MCF 10A (cell line): ENCODE measurements at regions not wholly inside any gene's neighbourhood (a gene's known extent, or its start where the extent isn't known, plus 50 kb on each side); places are given as distances from the start of the nearest gene placed in this dataset.

Source experiments
- BruUV-seq: library from RNA; stranded (reverse); fragments of 400-500 nt; replicated peaks from 2 replicates; lab custom pipeline; 2021; lab: Mats Ljungman, UMichigan
- CTCF ChIA-PET: fragments of 300-600 bp; sonication (Branson Sonifier 250); formaldehyde crosslinking; extraction: SDS; loops from one replicate; lab custom pipeline; 2021; ENCODE audit warnings: antibody characterized with exemption, inconsistent platforms; lab: Yijun Ruan, JAX
- POLR2A ChIA-PET: fragments of 300-600, 350-650 bp; sonication (Branson Sonifier 250); formaldehyde crosslinking; extraction: SDS; loops from one replicate; lab custom pipeline; 2020; ENCODE audit warnings: antibody characterized with exemption, inconsistent platforms; lab: Yijun Ruan, JAX
- DNase-seq: peaks from one replicate; pipeline ENCODE4 v3.0.0-alpha.2; 2018; ENCODE audit not compliant: unreplicated experiment
- H3K27ac Mint-ChIP-seq: one replicate; pipeline ENCODE4 v1.8.0; 2022; ENCODE audit warnings: mild to moderate bottlenecking, low read depth, mixed read lengths; ENCODE audit not compliant: unreplicated experiment
- H3K27me3 Mint-ChIP-seq: one replicate; pipeline ENCODE4 v1.8.0; 2022; ENCODE audit warnings: mixed read lengths; ENCODE audit not compliant: insufficient read depth, unreplicated experiment
- H3K36me3 Mint-ChIP-seq: one replicate; pipeline ENCODE4 v1.8.0; 2022; ENCODE audit warnings: mild to moderate bottlenecking, moderate library complexity, mixed read lengths; ENCODE audit not compliant: insufficient read depth, unreplicated experiment
- H3K4me1 Mint-ChIP-seq: one replicate; pipeline ENCODE4 v1.8.0; 2022; ENCODE audit warnings: mixed read lengths; ENCODE audit not compliant: insufficient read depth, unreplicated experiment
- H3K4me3 Mint-ChIP-seq: one replicate; pipeline ENCODE4 v1.8.0; 2022; ENCODE audit warnings: mild to moderate bottlenecking, moderate library complexity, mixed read lengths; ENCODE audit not compliant: unreplicated experiment
- H3K9me3 Mint-ChIP-seq: one replicate; pipeline ENCODE4 v1.8.0; 2022; ENCODE audit warnings: mixed read lengths; ENCODE audit not compliant: unreplicated experiment
- intact Hi-C: fragments of 100-400 bp; cut with micrococcal nuclease; formaldehyde crosslinking; loops from 2 replicates; pipeline ENCODE4 v1.14.1; 2022
- TF ChIP-seq, protein P1 (sequence below): fragments of 200-600 bp; IDR thresholded peaks from one replicate; pipeline ENCODE4 v1.8.0; 2022; ENCODE audit warnings: antibody characterized with exemption, mild to moderate bottlenecking; ENCODE audit not compliant: unreplicated experiment

DNA sequence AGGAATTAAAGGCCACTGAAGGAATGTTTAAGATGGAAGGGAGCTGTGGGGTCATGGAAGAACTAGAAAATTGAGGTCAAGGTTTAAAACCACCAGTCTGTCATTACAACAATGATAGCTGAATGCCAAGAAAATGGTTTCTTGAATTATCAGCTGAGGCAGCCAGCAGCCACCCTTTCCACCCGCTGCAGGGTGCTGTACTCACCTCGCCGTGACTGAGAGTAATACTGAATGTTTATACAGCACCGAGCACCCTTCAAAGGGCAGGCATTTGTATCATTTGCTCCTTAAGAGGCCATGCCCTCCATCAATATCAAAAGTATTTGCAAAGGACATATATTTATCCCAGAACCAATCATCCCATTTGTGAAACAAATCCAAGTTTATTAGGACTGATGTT, 402.8 kb downstream of the VPS13C start:
- H3K27me3 Mint-ChIP-seq = no peaks in the 10 kb centered on the region
- DNase-seq = no peak
- H3K36me3 Mint-ChIP-seq = no peaks in the 10 kb centered on the region

DNA sequence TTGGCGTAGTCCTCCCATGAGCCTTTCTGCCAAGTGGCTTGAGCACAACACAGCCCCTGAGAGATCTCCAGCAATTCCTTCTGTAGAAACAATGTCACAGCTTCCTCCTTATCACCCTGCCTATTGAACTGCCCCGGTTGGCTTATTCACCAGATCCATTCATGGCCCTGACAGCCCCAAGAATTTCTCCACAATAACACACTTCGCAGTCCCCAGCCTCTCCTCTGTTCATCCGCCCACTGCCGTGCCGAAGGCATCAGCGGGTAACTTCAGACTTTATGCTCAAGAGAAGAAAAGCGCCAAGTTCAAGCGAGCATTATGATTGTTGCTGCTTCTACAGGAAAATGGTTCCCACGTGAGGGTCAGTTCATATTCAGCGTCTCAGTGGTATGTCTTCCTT, 403.9 kb downstream of the VPS13C start:
- no peaks in the 10 kb centered on the region for H3K36me3 Mint-ChIP-seq
- no peaks in the 10 kb centered on the region for H3K27me3 Mint-ChIP-seq
- no peak overlapping the region for H3K27ac Mint-ChIP-seq
- BruUV-seq = no TSS peak
- intact Hi-C loops = no loop called here
- no peak overlapping the region for H3K4me3 Mint-ChIP-seq
- H3K9me3 Mint-ChIP-seq = no peaks in the 10 kb centered on the region
- no peak for DNase-seq
- ChIA-PET CTCF (interaction anchor here (0.8 kb wide), 1 partner anchor 11 kb away, joined by 4 read pairs; no protein-coding TSS in a partner anchor), POLR2A (no interaction called here)
- TF ChIP-seq, protein P1, sequence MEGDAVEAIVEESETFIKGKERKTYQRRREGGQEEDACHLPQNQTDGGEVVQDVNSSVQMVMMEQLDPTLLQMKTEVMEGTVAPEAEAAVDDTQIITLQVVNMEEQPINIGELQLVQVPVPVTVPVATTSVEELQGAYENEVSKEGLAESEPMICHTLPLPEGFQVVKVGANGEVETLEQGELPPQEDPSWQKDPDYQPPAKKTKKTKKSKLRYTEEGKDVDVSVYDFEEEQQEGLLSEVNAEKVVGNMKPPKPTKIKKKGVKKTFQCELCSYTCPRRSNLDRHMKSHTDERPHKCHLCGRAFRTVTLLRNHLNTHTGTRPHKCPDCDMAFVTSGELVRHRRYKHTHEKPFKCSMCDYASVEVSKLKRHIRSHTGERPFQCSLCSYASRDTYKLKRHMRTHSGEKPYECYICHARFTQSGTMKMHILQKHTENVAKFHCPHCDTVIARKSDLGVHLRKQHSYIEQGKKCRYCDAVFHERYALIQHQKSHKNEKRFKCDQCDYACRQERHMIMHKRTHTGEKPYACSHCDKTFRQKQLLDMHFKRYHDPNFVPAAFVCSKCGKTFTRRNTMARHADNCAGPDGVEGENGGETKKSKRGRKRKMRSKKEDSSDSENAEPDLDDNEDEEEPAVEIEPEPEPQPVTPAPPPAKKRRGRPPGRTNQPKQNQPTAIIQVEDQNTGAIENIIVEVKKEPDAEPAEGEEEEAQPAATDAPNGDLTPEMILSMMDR = no peak
- H3K4me1 Mint-ChIP-seq = peaks cover 21% of the 10 kb centered on the region

More for the DNA sequence above, 402.8 kb downstream of the VPS13C start:
- intact Hi-C loops = no loop called here
- ChIA-PET CTCF (no interaction called here), POLR2A (no interaction called here)
- no TSS peak for BruUV-seq
- H3K9me3 Mint-ChIP-seq = no peaks in the 10 kb centered on the region
- H3K4me1 Mint-ChIP-seq = peaks cover 21% of the 10 kb centered on the region
- H3K4me3 Mint-ChIP-seq = no peak overlapping the region
- TF ChIP-seq, protein P1 = no peak
- no peak overlapping the region for H3K27ac Mint-ChIP-seq

DNA sequence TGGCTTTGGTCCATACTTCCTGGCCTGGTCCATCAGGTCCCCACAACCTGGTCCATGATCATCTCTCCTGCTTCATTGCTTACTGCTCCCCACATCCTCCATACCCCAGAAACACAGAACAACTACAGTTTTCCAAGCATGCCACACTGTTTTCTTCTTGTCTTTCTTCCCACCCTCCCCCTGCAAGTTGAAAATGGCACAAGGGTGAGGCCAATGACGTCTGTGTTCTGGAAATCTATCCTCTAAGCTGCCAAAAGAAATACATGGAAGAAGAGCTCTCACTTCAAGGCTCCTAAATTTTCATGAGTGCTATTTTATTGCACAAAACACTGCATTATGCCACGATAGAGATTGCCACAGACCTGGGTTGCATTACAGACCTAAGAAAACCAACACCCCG, 404.4 kb downstream of the VPS13C start:
- TF ChIP-seq, protein P1 = no peak
- CTCF ChIA-PET = interaction anchor here (0.8 kb wide), 1 partner anchor 11 kb away, joined by 4 read pairs; no protein-coding TSS in a partner anchor
- DNase-seq = peak; percentile 54
- POLR2A ChIA-PET = no interaction called here
- H3K9me3 Mint-ChIP-seq = no peaks in the 10 kb centered on the region
- no peak overlapping the region for H3K4me3 Mint-ChIP-seq
- H3K27ac Mint-ChIP-seq = no peak overlapping the region
- H3K4me1 Mint-ChIP-seq = peaks cover 21% of the 10 kb centered on the region
- H3K27me3 Mint-ChIP-seq = no peaks in the 10 kb centered on the region
- no peaks in the 10 kb centered on the region for H3K36me3 Mint-ChIP-seq
- intact Hi-C loops = no loop called here
- BruUV-seq = no TSS peak

DNA sequence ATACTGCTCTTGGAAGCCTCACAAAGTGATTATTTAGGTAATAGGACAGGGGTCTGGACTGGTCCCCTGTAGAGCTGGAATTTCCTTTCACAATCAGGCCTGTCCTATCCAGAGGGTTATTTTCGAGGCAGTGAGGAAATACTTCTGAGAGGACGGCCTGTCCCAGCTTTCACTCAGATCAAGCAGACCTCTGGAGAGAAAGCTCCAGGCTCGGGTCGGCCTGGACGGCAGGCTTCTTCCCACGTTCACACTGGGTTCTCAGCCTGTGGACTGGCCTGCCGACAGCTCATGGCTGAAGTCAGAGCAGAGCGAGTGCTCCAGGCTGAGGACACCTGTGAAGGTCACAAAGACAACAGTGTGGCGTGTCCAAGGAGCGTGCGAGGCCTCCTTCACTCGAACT, 405.3 kb downstream of the VPS13C start:
- ChIA-PET POLR2A (no interaction called here), CTCF (interaction anchor here (0.7 kb wide), 1 partner anchor 809 kb away, joined by 3 read pairs; no protein-coding TSS in a partner anchor)
- peaks cover 13% of the 10 kb centered on the region for H3K4me1 Mint-ChIP-seq
- no peaks in the 10 kb centered on the region for H3K36me3 Mint-ChIP-seq
- no TSS peak for BruUV-seq
- DNase-seq = no peak
- no peak overlapping the region for H3K4me3 Mint-ChIP-seq
- TF ChIP-seq, protein P1 = no peak
- no peak overlapping the region for H3K27ac Mint-ChIP-seq
- intact Hi-C loops = no loop called here
- H3K27me3 Mint-ChIP-seq = no peaks in the 10 kb centered on the region
- H3K9me3 Mint-ChIP-seq = no peaks in the 10 kb centered on the region
